ENCODE measurements at regions not wholly inside any gene's neighbourhood (a gene's known extent, or its start where the extent isn't known, plus 50 kb on each side); places are given as distances from the start of the nearest gene placed in this dataset.

DNA sequence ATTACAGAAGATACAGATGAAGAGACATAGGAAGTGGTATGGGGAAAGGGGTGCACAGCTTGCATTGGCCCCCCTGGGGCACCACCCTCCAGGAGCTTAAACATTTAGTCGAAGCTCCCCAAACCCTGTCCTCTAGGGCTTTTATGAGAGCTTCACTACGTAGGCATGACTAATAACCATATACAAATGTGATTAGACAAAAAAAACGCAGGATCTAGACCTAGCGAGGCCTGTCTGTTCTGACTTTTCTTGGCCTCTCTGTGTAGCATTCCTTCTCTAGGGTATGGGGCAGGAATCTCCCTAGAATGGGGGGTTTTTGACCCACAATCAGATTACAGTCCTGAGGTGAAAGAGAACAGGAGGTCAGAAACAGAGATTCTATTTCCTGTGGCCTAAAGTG, 293.7 kb upstream of the GALNTL6 start:
- no peaks in the 10 kb centered on the region for H3K79me2 ChIP-seq (ENCODE audit: insufficient read depth, low read length)
- TF ChIP-seq SRF (IDR thresholded peaks at IDR 0.05; ENCODE audit: low read depth) (no peak), EZH2phosphoT487 (IDR thresholded peaks at IDR 0.05; ENCODE audit: borderline replicate concordance) (no peak), FOSL1 (IDR thresholded peaks at IDR 0.05; ENCODE audit: low read depth) (no peak), ZNF274 (IDR thresholded peaks at IDR 0.05; ENCODE audit: low read depth, low read length) (no peak), ELF1 (IDR thresholded peaks at IDR 0.05; ENCODE audit: borderline replicate concordance, low read depth) (no peak), SIN3A (IDR thresholded peaks at IDR 0.05; ENCODE audit: low read depth) (no peak)
- TF ChIP-seq, protein P1, sequence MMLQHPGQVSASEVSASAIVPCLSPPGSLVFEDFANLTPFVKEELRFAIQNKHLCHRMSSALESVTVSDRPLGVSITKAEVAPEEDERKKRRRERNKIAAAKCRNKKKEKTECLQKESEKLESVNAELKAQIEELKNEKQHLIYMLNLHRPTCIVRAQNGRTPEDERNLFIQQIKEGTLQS (IDR thresholded peaks at IDR 0.05): no peak
- ATAC-seq (no peak), DNase-seq (ENCODE audit: low read depth, low spot score) (no peak)
- no peak overlapping the region for H3K9ac ChIP-seq (ENCODE audit: low read length)
- no peak overlapping the region for H3K4me2 ChIP-seq (ENCODE audit: low read length)
- no peak overlapping the region for H3K4me3 ChIP-seq (replicated peaks in 1 of 2; ENCODE audit: low read depth in 1 of 2, low read length in 2 of 2)
- no peaks in the 10 kb centered on the region for H3K27me3 ChIP-seq (ENCODE audit: insufficient read depth, low read length)
- RAD21 ChIA-PET (ENCODE audit: low non-redundant PET in 1 of 2, low total read pairs in 2 of 2, uncharacterized antibody in 2 of 2, unreplicated experiment in 2 of 2): no interaction called here
- intact Hi-C loops (cut with micrococcal nuclease): no loop called here
- no peaks in the 10 kb centered on the region for H4K20me1 ChIP-seq (ENCODE audit: insufficient read depth)
- POLR2A ChIA-PET: no interaction called here
- no peaks in the 10 kb centered on the region for H3K9me3 ChIP-seq (ENCODE audit: control insufficient read depth in 1 of 2, insufficient read depth in 1 of 2, low read depth in 1 of 2, low read length in 2 of 2)
- H2AFZ ChIP-seq (ENCODE audit: low read depth, low read length, poor library complexity, severe bottlenecking): no peak overlapping the region
- no peaks in the 10 kb centered on the region for H3K4me1 ChIP-seq (ENCODE audit: control insufficient read depth in 1 of 2, insufficient read depth in 2 of 2, low read length in 2 of 2)
- H3K27ac ChIP-seq (ENCODE audit: low read depth, low read length): no peak overlapping the region
- BruUV-seq (replicated peaks): no TSS peak
- CTCF ChIA-PET: no interaction called here
- H3K9me2 ChIP-seq (ENCODE audit: insufficient read depth): no peaks in the 10 kb centered on the region
- H3K36me3 ChIP-seq (ENCODE audit: control insufficient read depth in 1 of 2, insufficient read depth in 2 of 2, low read length in 2 of 2): no peaks in the 10 kb centered on the region

DNA sequence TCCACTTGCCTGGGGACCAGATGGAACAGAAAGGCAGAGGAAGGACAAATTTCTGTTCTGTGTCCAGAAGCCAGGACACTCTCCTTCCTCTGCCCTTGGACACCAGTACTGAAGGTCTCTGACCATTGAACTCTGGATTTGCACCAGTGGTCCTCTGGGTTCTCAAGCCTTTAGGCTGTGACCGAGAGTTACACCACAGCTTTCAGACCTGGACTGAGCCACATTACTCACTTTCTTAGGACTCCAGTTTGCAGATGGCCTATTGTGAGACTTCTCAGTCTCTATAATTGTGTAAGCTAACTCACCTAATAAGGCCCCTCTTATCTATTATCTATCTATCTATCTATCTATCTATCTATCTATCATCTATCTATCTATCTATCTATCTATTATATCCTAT, 295.3 kb upstream of the GALNTL6 start:
- Histone ChIP-seq H3K27ac (ENCODE audit: low read depth, low read length) (no peak overlapping the region), H3K9ac (ENCODE audit: low read length) (no peak overlapping the region), H4K20me1 (ENCODE audit: insufficient read depth) (no peaks in the 10 kb centered on the region), H3K9me2 (ENCODE audit: insufficient read depth) (no peaks in the 10 kb centered on the region), H3K79me2 (ENCODE audit: insufficient read depth, low read length) (no peaks in the 10 kb centered on the region), H3K36me3 (ENCODE audit: control insufficient read depth in 1 of 2, insufficient read depth in 2 of 2, low read length in 2 of 2) (no peaks in the 10 kb centered on the region), H3K4me1 (ENCODE audit: control insufficient read depth in 1 of 2, insufficient read depth in 2 of 2, low read length in 2 of 2) (no peaks in the 10 kb centered on the region), H3K4me2 (ENCODE audit: low read length) (no peak overlapping the region), H2AFZ (ENCODE audit: low read depth, low read length, poor library complexity, severe bottlenecking) (no peak overlapping the region), H3K4me3 (replicated peaks in 1 of 2; ENCODE audit: low read depth in 1 of 2, low read length in 2 of 2) (no peak overlapping the region), H3K27me3 (ENCODE audit: insufficient read depth, low read length) (no peaks in the 10 kb centered on the region), H3K9me3 (ENCODE audit: control insufficient read depth in 1 of 2, insufficient read depth in 1 of 2, low read depth in 1 of 2, low read length in 2 of 2) (no peaks in the 10 kb centered on the region)
- ATAC-seq: no peak
- ChIA-PET POLR2A (no interaction called here), CTCF (no interaction called here), RAD21 (ENCODE audit: low non-redundant PET in 1 of 2, low total read pairs in 2 of 2, uncharacterized antibody in 2 of 2, unreplicated experiment in 2 of 2) (no interaction called here)
- intact Hi-C loops (cut with micrococcal nuclease): no loop called here
- no TSS peak for BruUV-seq (replicated peaks)
- no peak for DNase-seq (ENCODE audit: low read depth, low spot score)
- TF ChIP-seq POLR2AphosphoS5 (IDR thresholded peaks at IDR 0.05; ENCODE audit: low read depth, low read length) (no peak), POLR2A (IDR thresholded peaks at IDR 0.05; ENCODE audit: borderline replicate concordance, extremely low read depth, insufficient read depth, insufficient read length) (no peak), CEBPB (IDR thresholded peaks at IDR 0.05; ENCODE audit: low read depth) (no peak), FOSL1 (IDR thresholded peaks at IDR 0.05; ENCODE audit: low read depth) (no peak), JUND (IDR thresholded peaks at IDR 0.05) (no peak), CBX3 (IDR thresholded peaks at IDR 0.05; ENCODE audit: low read depth) (no peak), REST (IDR thresholded peaks at IDR 0.05; ENCODE audit: low read depth) (no peak), ZNF274 (IDR thresholded peaks at IDR 0.05; ENCODE audit: low read depth, low read length) (no peak), SIN3A (IDR thresholded peaks at IDR 0.05; ENCODE audit: low read depth) (no peak), SRF (IDR thresholded peaks at IDR 0.05; ENCODE audit: low read depth) (no peak), YY1 (IDR thresholded peaks at IDR 0.05; ENCODE audit: extremely low read depth, insufficient replicate concordance, low read depth, low read length) (no peak), EGR1 (IDR thresholded peaks at IDR 0.05; ENCODE audit: low read depth) (no peak), EZH2phosphoT487 (IDR thresholded peaks at IDR 0.05; ENCODE audit: borderline replicate concordance) (no peak), EZH2 (IDR thresholded peaks at IDR 0.05) (no peak)
- TF ChIP-seq, protein P1 (IDR thresholded peaks at IDR 0.05): no peak
